Loucy (cell line): ENCODE measurements at regions not wholly inside any gene's neighbourhood (a gene's known extent, or its start where the extent isn't known, plus 50 kb on each side); places are given as distances from the start of the nearest gene placed in this dataset.

Source experiments
- CTCF ChIP-seq: fragments of 200-600 bp; sonication (generic); conservative IDR thresholded peaks from 2 replicates; pipeline ENCODE4 v1.5.1; 2014; ENCODE audit warnings: mild to moderate bottlenecking, antibody characterized with exemption, low read length
- EZH2phosphoT487 ChIP-seq: fragments of 200-600 bp; IDR thresholded peaks from 2 replicates; pipeline ENCODE4 v1.6.1; 2018; ENCODE audit warnings: antibody characterized with exemption, mild to moderate bottlenecking, moderate library complexity, borderline replicate concordance

GRCh38 chr7:51455513-51455912 is 138.9 kb upstream of the COBL start:
- no peak for TF ChIP-seq CTCF
- TF ChIP-seq EZH2phosphoT487, result no peak
